ENCODE measurements at regions not wholly inside any gene's neighbourhood (a gene's known extent, or its start where the extent isn't known, plus 50 kb on each side); places are given as distances from the start of the nearest gene placed in this dataset.

DNA sequence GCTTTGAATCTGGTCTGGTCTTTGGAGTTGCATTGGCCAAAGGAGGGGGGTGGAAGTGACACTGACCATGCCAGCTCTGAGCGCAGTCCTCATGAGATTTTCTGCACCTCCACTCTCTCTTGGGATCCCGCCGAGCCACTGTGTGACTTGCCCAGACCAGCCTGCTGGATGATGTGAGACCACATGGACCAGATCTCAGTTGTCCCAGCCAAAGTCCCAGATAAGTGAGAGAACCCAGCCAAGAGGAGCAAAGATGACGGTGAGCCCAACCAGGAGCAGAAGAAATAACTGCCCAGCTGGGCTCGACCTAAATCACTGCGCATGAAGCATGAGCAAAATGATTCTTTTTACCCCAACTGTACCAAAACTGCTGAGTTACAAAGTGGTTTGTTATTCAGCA lies 96.5 kb upstream of the ERCC4 start:
- TF ChIP-seq, protein P1, sequence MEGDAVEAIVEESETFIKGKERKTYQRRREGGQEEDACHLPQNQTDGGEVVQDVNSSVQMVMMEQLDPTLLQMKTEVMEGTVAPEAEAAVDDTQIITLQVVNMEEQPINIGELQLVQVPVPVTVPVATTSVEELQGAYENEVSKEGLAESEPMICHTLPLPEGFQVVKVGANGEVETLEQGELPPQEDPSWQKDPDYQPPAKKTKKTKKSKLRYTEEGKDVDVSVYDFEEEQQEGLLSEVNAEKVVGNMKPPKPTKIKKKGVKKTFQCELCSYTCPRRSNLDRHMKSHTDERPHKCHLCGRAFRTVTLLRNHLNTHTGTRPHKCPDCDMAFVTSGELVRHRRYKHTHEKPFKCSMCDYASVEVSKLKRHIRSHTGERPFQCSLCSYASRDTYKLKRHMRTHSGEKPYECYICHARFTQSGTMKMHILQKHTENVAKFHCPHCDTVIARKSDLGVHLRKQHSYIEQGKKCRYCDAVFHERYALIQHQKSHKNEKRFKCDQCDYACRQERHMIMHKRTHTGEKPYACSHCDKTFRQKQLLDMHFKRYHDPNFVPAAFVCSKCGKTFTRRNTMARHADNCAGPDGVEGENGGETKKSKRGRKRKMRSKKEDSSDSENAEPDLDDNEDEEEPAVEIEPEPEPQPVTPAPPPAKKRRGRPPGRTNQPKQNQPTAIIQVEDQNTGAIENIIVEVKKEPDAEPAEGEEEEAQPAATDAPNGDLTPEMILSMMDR (IDR thresholded peaks at IDR 0.05; ENCODE audit: borderline replicate concordance, extremely low read depth, low read length, poor library complexity, severe bottlenecking), result no peak
- TF ChIP-seq EZH2 (IDR thresholded peaks at IDR 0.05; ENCODE audit: borderline replicate concordance, low read depth, low read length, severe bottlenecking), result no peak
